ENCODE measurements at regions not wholly inside any gene's neighbourhood (a gene's known extent, or its start where the extent isn't known, plus 50 kb on each side); places are given as distances from the start of the nearest gene placed in this dataset.

DNA sequence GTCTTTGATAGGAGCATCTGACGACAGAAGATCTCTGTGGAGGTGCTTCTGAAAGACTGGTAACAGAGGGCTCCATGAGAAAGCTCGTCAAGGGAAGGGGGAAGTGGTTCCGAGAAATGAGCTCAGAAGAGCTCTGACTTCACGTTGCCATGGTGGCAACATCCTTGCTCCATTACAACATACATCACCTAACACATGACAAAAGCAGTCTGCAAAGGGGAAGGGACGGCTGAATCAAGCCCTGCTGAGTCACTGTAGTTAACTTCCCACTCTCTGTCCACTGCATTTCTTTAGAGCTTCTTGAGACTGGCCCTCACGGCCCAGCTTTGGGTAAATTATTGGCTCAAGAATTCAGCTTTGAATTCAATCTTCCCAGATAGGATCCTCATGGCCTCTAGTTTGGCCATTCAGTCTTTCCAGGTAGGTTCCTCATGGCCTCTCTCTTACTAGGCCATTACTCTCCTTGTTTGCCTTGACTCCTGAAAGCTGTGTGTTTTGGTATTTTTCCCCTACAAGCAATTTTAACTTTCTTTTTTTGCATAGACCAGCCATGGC lies 88.0 kb upstream of the ZNF648 start:
- no peaks in the 10 kb centered on the region for H3K9me3 Mint-ChIP-seq (ENCODE audit: insufficient read depth)
- DNase-seq (peak; percentile 6), ATAC-seq (ENCODE audit: low read depth) (no peak)
- intact Hi-C loops (cut with micrococcal nuclease), result no loop called here
- Histone ChIP-seq H3K4me1 (ENCODE audit: control insufficient read depth in 2 of 2, insufficient read depth in 2 of 2, low read length in 2 of 2) (peaks cover 0 to 5% of the 10 kb centered on the region in 2 donors), H3K4me3 (ENCODE audit: control extremely low read depth in 1 of 5, extremely low read depth in 1 of 5, insufficient read depth in 1 of 5, low read depth in 2 of 5, low read length in 4 of 5) (peak overlapping the region in 1 of 5 experiments; percentile 6), H2AFZ (ENCODE audit: insufficient read depth, low read depth, low read length, poor library complexity, severe bottlenecking) (no peak overlapping the region), H3K27ac (ENCODE audit: low read length in 2 of 2) (no peak overlapping the region), H4K20me1 (ENCODE audit: control insufficient read depth, insufficient read depth, low read length, poor library complexity, severe bottlenecking) (no peaks in the 10 kb centered on the region), H3K4me2 (replicated peaks; ENCODE audit: low read depth, low read length, poor library complexity, severe bottlenecking) (no peak overlapping the region), H3K79me2 (ENCODE audit: control insufficient read depth, insufficient read depth, low read length) (no peaks in the 10 kb centered on the region), H3K9ac (ENCODE audit: low read length) (no peak overlapping the region), H3K27me3 (replicated peaks in 1 of 4; ENCODE audit: control extremely low read depth in 1 of 4, control insufficient read depth in 3 of 4, insufficient read depth in 4 of 4, low read length in 3 of 4) (no peaks in the 10 kb centered on the region), H3K9me3 (ENCODE audit: control extremely low read depth in 1 of 3, control insufficient read depth in 2 of 3, insufficient read depth in 1 of 3, low read length in 2 of 3) (no peaks in the 10 kb centered on the region), H3K36me3 (replicated peaks in 1 of 2; ENCODE audit: control extremely low read depth in 1 of 2, control insufficient read depth in 1 of 2, extremely low read depth in 1 of 2, insufficient read depth in 2 of 2, low read length in 1 of 2) (no peaks in the 10 kb centered on the region)
- TF ChIP-seq EZH2 (IDR thresholded peaks at IDR 0.05; ENCODE audit: borderline replicate concordance, insufficient read depth, low read depth, low read length, poor library complexity, severe bottlenecking), result no peak
- TF ChIP-seq, protein P1, sequence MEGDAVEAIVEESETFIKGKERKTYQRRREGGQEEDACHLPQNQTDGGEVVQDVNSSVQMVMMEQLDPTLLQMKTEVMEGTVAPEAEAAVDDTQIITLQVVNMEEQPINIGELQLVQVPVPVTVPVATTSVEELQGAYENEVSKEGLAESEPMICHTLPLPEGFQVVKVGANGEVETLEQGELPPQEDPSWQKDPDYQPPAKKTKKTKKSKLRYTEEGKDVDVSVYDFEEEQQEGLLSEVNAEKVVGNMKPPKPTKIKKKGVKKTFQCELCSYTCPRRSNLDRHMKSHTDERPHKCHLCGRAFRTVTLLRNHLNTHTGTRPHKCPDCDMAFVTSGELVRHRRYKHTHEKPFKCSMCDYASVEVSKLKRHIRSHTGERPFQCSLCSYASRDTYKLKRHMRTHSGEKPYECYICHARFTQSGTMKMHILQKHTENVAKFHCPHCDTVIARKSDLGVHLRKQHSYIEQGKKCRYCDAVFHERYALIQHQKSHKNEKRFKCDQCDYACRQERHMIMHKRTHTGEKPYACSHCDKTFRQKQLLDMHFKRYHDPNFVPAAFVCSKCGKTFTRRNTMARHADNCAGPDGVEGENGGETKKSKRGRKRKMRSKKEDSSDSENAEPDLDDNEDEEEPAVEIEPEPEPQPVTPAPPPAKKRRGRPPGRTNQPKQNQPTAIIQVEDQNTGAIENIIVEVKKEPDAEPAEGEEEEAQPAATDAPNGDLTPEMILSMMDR (IDR thresholded peaks at IDR 0.05), result no peak
- peaks cover 8% of the 10 kb centered on the region for H3K4me1 Mint-ChIP-seq
- H3K27me3 Mint-ChIP-seq, result no peaks in the 10 kb centered on the region
- ChIA-PET POLR2A (no interaction called here), CTCF (interaction anchor here (0.6 to 2.2 kb wide), 2 partner anchors 22 to 246 kb away, joined by 6 to 18 read pairs; no protein-coding TSS in a partner anchor)
- 67% methylated on average over 6 of the region's 6 CpGs for WGBS (ENCODE audit: insufficient coverage)
- no peak overlapping the region for H3K27ac Mint-ChIP-seq
- H3K4me3 Mint-ChIP-seq, result no peak overlapping the region

DNA sequence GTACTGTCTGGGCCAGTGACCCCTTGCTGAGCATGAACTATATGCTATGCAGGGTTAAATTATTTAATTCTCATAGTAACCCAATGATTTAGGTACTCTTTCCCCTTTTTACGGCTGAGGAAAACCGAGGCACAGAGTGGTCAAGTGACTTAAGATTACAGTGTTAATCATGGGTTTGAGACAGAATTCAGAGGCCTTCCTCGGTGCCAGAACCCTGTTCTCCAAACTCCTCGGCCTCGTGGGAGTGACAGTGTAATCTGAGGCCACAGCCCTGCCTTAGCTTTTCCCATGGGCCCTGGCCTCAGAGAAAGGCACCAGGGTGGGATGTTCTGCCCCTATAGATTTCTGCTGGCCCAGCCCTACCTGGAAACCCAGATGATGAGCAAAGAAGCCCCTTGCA lies 86.4 kb upstream of the ZNF648 start:
- H3K4me1 ChIP-seq (ENCODE audit: control insufficient read depth in 2 of 2, insufficient read depth in 2 of 2, low read length in 2 of 2), result peaks cover 0 to 9% of the 10 kb centered on the region in 2 donors
- H3K36me3 ChIP-seq (replicated peaks in 1 of 2; ENCODE audit: control extremely low read depth in 1 of 2, control insufficient read depth in 1 of 2, extremely low read depth in 1 of 2, insufficient read depth in 2 of 2, low read length in 1 of 2), result no peaks in the 10 kb centered on the region
- no peak overlapping the region for H2AFZ ChIP-seq (ENCODE audit: insufficient read depth, low read depth, low read length, poor library complexity, severe bottlenecking)
- Mint-ChIP-seq H3K4me3 (no peak overlapping the region), H3K9me3 (ENCODE audit: insufficient read depth) (no peaks in the 10 kb centered on the region), H3K27me3 (peaks cover 3% of the 10 kb centered on the region), H3K4me1 (peaks cover 8% of the 10 kb centered on the region), H3K27ac (no peak overlapping the region)
- H3K79me2 ChIP-seq (ENCODE audit: control insufficient read depth, insufficient read depth, low read length), result no peaks in the 10 kb centered on the region
- DNase-seq (no peak), ATAC-seq (ENCODE audit: low read depth) (no peak)
- intact Hi-C loops (cut with micrococcal nuclease), result no loop called here
- no peaks in the 10 kb centered on the region for H4K20me1 ChIP-seq (ENCODE audit: control insufficient read depth, insufficient read depth, low read length, poor library complexity, severe bottlenecking)
- H3K9me3 ChIP-seq (ENCODE audit: control extremely low read depth in 1 of 3, control insufficient read depth in 2 of 3, insufficient read depth in 1 of 3, low read length in 2 of 3), result no peaks in the 10 kb centered on the region
- 80% methylated on average over 3 of the region's 5 CpGs for WGBS (ENCODE audit: insufficient coverage)
- TF ChIP-seq EZH2 (IDR thresholded peaks at IDR 0.05; ENCODE audit: borderline replicate concordance, insufficient read depth, low read depth, low read length, poor library complexity, severe bottlenecking), result no peak
- TF ChIP-seq, protein P1 (IDR thresholded peaks at IDR 0.05), result no peak
- no peak overlapping the region for H3K4me3 ChIP-seq (ENCODE audit: control extremely low read depth in 1 of 5, extremely low read depth in 1 of 5, insufficient read depth in 1 of 5, low read depth in 2 of 5, low read length in 4 of 5)
- H3K9ac ChIP-seq (ENCODE audit: low read length), result no peak overlapping the region
- no peaks in the 10 kb centered on the region for H3K27me3 ChIP-seq (replicated peaks in 1 of 4; ENCODE audit: control extremely low read depth in 1 of 4, control insufficient read depth in 3 of 4, insufficient read depth in 4 of 4, low read length in 3 of 4)
- ChIA-PET CTCF (interaction anchor here (2.2 kb wide), 1 partner anchor 248 kb away, joined by 18 read pairs; no protein-coding TSS in a partner anchor), POLR2A (no interaction called here)
- no peak overlapping the region for H3K4me2 ChIP-seq (replicated peaks; ENCODE audit: low read depth, low read length, poor library complexity, severe bottlenecking)
- no peak overlapping the region for H3K27ac ChIP-seq (ENCODE audit: low read length in 2 of 2)

Measured in B cell (primary cell).